BLaER1 treated with 17β-estradiol and CSF1 and Interleukin-3, amounts not matched to agents 10 nM and 100 nM (cell line): ENCODE measurements at regions not wholly inside any gene's neighbourhood (a gene's known extent, or its start where the extent isn't known, plus 50 kb on each side); places are given as distances from the start of the nearest gene placed in this dataset.

ENCODE experiments used
- H3K27ac ChIP-seq, 11 experiments: shearing (Covaris generic); formaldehyde crosslinking; 2 replicates each; pipeline ENCODE4 v1.8.1; 2022
- H3K27me3 ChIP-seq, 11 experiments: shearing (Covaris generic); formaldehyde crosslinking; 2 replicates each; pipeline ENCODE4 v1.8.1; 2022
- H3K36me3 ChIP-seq, 11 experiments: shearing (Covaris generic); formaldehyde crosslinking; 2 replicates each; pipeline ENCODE4 v1.8.1; 2022
- H3K4me1 ChIP-seq, 10 experiments: shearing (Covaris generic); formaldehyde crosslinking; 2 replicates each; pipeline ENCODE4 v1.8.1; 2022
- H3K4me2 ChIP-seq, 11 experiments: shearing (Covaris generic); formaldehyde crosslinking; 2 replicates each; pipeline ENCODE4 v1.8.1; 2022
- H3K4me3 ChIP-seq, 10 experiments: shearing (Covaris generic); formaldehyde crosslinking; 2 replicates each; pipeline ENCODE4 v1.8.1; 2022
- H3K9ac ChIP-seq, 11 experiments: shearing (Covaris generic); formaldehyde crosslinking; 2 replicates each; pipeline ENCODE4 v1.8.1; 2022
- H3K9me3 ChIP-seq, 11 experiments: shearing (Covaris generic); formaldehyde crosslinking; replicated peaks in 1 of 11; 2 replicates each; pipeline ENCODE4 v1.8.1; 2022
- H4K20me1 ChIP-seq, 11 experiments: shearing (Covaris generic); formaldehyde crosslinking; 2 replicates each; pipeline ENCODE4 v1.8.1; 2022
- Cebpa-rat ChIP-seq, 11 experiments: shearing (Covaris generic); IDR thresholded peaks; 2 replicates each; pipeline ENCODE4 v1.8.1; 2022

DNA sequence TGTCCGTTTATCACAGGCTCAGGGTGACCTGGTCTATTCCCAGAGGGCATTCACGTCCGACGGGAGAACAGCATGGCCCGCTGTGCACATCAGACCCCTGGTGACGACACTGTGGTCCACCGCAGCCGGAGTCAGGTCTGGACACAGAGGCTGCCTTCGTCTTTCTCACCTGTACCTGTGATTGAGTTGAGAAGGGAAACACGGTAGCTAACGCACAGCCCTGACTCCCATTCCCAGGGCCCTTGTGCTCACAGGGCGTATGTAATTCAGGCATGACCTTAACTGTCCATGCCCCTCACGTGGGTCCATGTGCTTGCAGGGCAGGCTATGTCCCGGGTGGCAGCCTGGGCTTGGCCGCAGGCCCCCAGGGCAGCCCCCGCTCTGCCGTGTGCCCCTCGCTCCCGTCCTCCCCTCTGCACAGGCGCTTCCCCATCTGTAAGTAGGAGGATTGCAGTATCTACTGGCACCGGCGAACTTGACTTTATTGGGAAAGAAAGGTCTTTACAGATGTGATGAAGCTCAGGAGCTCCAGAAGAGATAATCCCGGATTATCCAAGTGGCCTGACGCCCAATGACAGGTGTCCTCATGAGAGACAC lies 221.3 kb upstream of the TCERG1L start:
- Histone ChIP-seq H3K4me2 (no peak overlapping the region), H3K9me3 (no peaks in the 10 kb centered on the region), H3K36me3 (no peaks in the 10 kb centered on the region), H3K27me3 (no peaks in the 10 kb centered on the region), H3K4me3 (no peak overlapping the region), H4K20me1 (peaks cover 0 to 9% (median 0%) of the 10 kb centered on the region in 11 experiments; a peak in 1 of 22 replicates), H3K9ac (no peak overlapping the region), H3K27ac (no peak overlapping the region), H3K4me1 (0 out of 20 replicates have a peak, but pooled peaks cover 0 to 3% (median 0%) of the 10 kb centered on the region in 10 experiments)
- no peak for TF ChIP-seq Cebpa-rat (IDR thresholded peaks at IDR 0.05)

DNA sequence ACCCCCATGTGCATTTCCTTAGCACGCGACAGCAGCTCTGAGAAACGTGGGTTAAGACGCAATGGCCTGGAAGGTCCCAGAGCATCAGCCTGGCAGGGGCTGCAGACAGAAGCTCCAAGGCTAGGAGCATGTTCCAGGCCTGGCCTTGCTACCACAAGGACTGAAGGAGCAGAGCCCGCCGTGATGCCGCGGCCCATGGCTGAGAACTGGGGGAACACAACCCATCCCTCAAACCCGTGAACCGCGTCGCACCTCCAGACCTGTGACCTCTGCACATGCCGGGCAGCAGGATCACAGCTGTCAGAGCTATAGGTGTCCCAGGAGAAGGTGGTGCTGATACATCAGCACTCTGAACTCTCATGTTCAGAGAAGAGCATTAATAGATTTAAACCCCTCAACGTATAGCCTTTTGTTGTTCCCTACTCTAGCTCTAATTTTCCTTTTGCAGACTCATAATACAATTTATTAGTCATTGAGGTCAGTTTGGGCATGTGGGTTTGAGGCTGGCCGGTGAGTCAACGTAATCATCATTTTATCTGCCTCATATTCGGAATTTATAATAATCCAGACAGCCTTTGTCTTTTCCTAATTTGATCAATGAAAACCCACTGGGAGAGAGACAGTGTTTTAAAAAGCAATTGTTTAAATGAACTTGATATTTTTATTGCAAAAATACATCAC lies 222.5 kb upstream of the TCERG1L start:
- Histone ChIP-seq H3K4me3 (no peak overlapping the region), H3K9ac (no peak overlapping the region), H3K36me3 (no peaks in the 10 kb centered on the region), H3K4me2 (no peak overlapping the region), H3K9me3 (no peaks in the 10 kb centered on the region), H3K27me3 (no peaks in the 10 kb centered on the region), H3K27ac (no peak overlapping the region), H4K20me1 (peaks cover 0 to 9% (median 0%) of the 10 kb centered on the region in 11 experiments; a peak in 1 of 22 replicates), H3K4me1 (0 out of 20 replicates have a peak, but pooled peaks cover 0 to 3% (median 0%) of the 10 kb centered on the region in 10 experiments)
- no peak for TF ChIP-seq Cebpa-rat (IDR thresholded peaks at IDR 0.05)

GRCh38 chr10:131534836-131535235 lies 223.3 kb upstream of the TCERG1L start:
- H3K36me3 ChIP-seq, result no peaks in the 10 kb centered on the region
- no peak overlapping the region for H3K9ac ChIP-seq
- H3K4me3 ChIP-seq, result no peak overlapping the region
- 0 out of 20 replicates have a peak, but pooled peaks cover 0 to 3% (median 0%) of the 10 kb centered on the region in 10 experiments for H3K4me1 ChIP-seq
- peaks cover 0 to 9% (median 0%) of the 10 kb centered on the region in 11 experiments; a peak in 1 of 22 replicates for H4K20me1 ChIP-seq
- no peak for TF ChIP-seq Cebpa-rat (IDR thresholded peaks at IDR 0.05)
- H3K27me3 ChIP-seq, result no peaks in the 10 kb centered on the region
- no peak overlapping the region for H3K27ac ChIP-seq
- no peaks in the 10 kb centered on the region for H3K9me3 ChIP-seq
- H3K4me2 ChIP-seq, result no peak overlapping the region

DNA sequence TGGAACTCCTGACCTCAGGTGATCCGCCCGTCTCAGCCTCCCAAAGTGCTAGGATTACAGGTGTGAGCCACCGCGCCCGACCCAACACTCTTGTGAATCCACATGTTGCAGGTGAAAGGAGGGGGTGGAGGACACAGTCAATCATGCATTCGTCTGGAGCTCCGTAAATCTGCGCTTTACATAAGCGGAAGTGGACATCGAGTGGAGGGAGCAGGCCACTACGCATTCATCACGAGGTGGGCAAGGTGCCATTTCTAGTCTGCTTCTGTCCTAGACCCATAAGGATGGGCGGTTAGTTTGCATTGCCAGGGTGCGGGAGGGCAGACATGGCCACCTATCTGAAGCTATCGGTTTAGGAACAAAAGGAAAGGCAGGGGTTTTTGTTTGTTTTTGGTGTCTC lies 225.2 kb upstream of the TCERG1L start:
- H3K36me3 ChIP-seq, result no peaks in the 10 kb centered on the region
- TF ChIP-seq Cebpa-rat (IDR thresholded peaks at IDR 0.05), result no peak
- H3K4me3 ChIP-seq, result no peak overlapping the region
- no peak overlapping the region for H3K27ac ChIP-seq
- no peaks in the 10 kb centered on the region for H3K27me3 ChIP-seq
- no peak overlapping the region for H3K4me2 ChIP-seq
- H3K9me3 ChIP-seq, result peaks cover 0 to 11% (median 6%) of the 10 kb centered on the region in 11 experiments; a peak in 6 of 22 replicates
- H4K20me1 ChIP-seq, result peaks cover 0 to 9% (median 0%) of the 10 kb centered on the region in 11 experiments; a peak in 1 of 22 replicates
- 0 out of 20 replicates have a peak, but pooled peaks cover 0 to 3% (median 0%) of the 10 kb centered on the region in 10 experiments for H3K4me1 ChIP-seq
- H3K9ac ChIP-seq, result no peak overlapping the region

DNA sequence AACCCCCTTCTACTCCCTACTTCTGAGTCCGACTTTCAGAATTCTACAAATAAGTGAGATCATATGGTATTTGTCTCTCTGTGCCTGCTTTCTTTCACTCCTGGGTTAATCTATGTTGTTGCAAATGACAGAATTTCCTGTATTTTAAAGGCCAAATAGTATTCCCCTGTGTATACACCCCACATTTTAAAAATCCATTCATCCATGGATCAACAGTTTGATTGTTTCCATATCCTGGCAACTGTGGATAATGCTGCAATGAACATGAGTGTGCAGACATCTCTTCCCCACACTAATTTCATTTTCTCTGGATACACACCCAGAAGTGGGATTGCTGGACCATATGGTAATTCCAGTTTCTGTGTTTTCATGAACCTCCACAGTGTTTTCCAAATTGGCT lies 225.8 kb upstream of the TCERG1L start:
- peak overlapping the region in 1 of 11 experiments; percentile 23; a peak in 1 of 22 replicates for H3K4me2 ChIP-seq
- no peak for TF ChIP-seq Cebpa-rat (IDR thresholded peaks at IDR 0.05)
- no peaks in the 10 kb centered on the region for H3K36me3 ChIP-seq
- H4K20me1 ChIP-seq, result peaks cover 0 to 9% (median 0%) of the 10 kb centered on the region in 11 experiments; a peak in 1 of 22 replicates
- H3K9me3 ChIP-seq, result peaks cover 0 to 11% (median 6%) of the 10 kb centered on the region in 11 experiments; a peak in 6 of 22 replicates
- no peaks in the 10 kb centered on the region for H3K27me3 ChIP-seq
- no peak overlapping the region for H3K27ac ChIP-seq
- 0 out of 20 replicates have a peak, but pooled peaks cover 0 to 3% (median 0%) of the 10 kb centered on the region in 10 experiments for H3K4me1 ChIP-seq
- no peak overlapping the region for H3K4me3 ChIP-seq
- no peak overlapping the region for H3K9ac ChIP-seq

GRCh38 chr10:131544495-131544894 lies 233.0 kb upstream of the TCERG1L start:
- no peaks in the 10 kb centered on the region for H3K36me3 ChIP-seq
- H3K4me3 ChIP-seq, result no peak overlapping the region
- no peak for TF ChIP-seq Cebpa-rat (IDR thresholded peaks at IDR 0.05)
- peaks cover 0 to 25% (median 0%) of the 10 kb centered on the region in 11 experiments; a peak in 3 of 22 replicates for H4K20me1 ChIP-seq
- H3K4me2 ChIP-seq, result no peak overlapping the region
- H3K9me3 ChIP-seq, result peaks cover 0 to 11% (median 6%) of the 10 kb centered on the region in 11 experiments; a peak in 6 of 22 replicates
- no peak overlapping the region for H3K9ac ChIP-seq
- no peak overlapping the region for H3K27ac ChIP-seq
- H3K27me3 ChIP-seq, result peaks cover 0 to 42% (median 0%) of the 10 kb centered on the region in 11 experiments; a peak in 3 of 22 replicates
- H3K4me1 ChIP-seq, result peaks cover 0 to 15% (median 4%) of the 10 kb centered on the region in 10 experiments; a peak in 9 of 20 replicates

DNA sequence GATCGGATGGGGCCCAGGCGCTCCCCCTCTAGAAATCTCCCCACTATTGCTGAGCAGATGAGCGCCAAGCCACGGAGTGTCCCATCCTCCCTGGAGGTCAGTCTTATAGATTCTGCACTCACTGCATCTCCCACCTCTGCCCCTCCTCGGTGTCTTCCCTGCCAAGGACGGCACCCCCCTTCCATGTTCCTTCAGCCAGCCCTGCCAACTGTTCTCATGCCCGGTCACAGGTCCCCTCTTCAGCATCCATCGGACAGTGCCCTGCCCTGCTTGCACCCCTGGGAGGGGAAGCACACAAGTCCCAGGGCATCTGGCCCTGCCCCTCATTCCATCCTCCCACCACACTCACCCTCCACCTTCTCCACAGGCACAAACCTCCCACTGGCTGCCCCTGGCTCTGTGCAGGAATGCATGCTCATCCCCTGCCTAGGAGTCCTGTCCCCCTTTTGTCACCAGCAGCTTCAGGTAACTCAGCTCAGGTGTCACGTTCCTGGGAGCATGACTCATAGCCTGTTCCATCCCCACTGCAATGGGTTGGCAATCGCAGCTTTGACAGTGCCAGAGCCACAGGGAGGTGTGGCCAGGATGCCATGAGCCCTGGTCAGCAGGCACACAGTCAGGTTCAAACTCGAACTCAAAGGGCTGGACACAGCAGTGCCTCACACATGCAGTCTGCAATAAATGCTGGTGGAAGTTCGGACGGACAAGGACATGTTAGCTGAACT lies 234.7 kb upstream of the TCERG1L start:
- H3K9ac ChIP-seq, result no peak overlapping the region
- H3K4me2 ChIP-seq, result no peak overlapping the region
- no peak overlapping the region for H3K4me3 ChIP-seq
- no peak for TF ChIP-seq Cebpa-rat (IDR thresholded peaks at IDR 0.05)
- no peaks in the 10 kb centered on the region for H3K36me3 ChIP-seq
- H4K20me1 ChIP-seq, result peaks cover 0 to 25% (median 0%) of the 10 kb centered on the region in 11 experiments; a peak in 3 of 22 replicates
- H3K4me1 ChIP-seq, result peaks cover 0 to 18% (median 4%) of the 10 kb centered on the region in 10 experiments; a peak in 9 of 20 replicates
- H3K27ac ChIP-seq, result no peak overlapping the region
- peaks cover 0 to 6% (median 2%) of the 10 kb centered on the region in 11 experiments; a peak in 6 of 22 replicates for H3K9me3 ChIP-seq
- H3K27me3 ChIP-seq, result peaks cover 0 to 60% (median 0%) of the 10 kb centered on the region in 11 experiments; a peak in 4 of 22 replicates

DNA sequence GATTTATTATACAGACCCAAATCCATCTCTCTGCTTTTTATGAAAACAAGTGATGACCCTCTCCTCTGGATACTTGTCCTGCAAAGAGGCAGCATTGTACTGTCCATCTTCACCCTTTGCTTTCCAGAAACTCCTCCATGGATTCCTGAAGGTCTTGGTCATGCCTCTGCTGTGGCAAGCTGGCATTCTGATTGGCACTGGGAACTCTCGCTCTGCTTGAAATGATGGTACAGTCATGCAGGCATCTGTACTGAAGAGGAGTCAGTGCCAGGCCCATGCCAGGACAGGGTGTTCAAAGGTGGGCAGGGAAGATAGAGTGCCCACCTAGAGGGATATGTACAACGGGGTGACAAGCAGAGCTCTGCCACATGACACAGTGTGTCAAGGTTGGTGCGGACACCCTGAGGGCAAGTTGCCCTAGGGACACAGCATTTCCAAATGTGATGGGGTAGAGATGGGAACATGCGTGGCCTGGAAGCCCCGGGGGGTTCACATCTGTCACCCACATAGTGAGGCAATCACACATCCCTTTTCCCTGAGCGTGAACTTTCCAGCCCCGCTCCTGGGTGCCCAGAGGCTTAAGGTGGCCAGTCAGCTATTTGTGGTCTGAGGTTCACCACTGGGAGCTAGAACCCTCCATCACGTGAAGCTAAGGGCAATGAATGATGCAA lies 235.7 kb upstream of the TCERG1L start:
- Histone ChIP-seq H3K9me3 (no peaks in the 10 kb centered on the region), H3K9ac (no peak overlapping the region), H3K36me3 (no peaks in the 10 kb centered on the region), H3K4me2 (peak overlapping the region in 1 of 11 experiments; percentile 26; a peak in 3 of 22 replicates), H4K20me1 (peaks cover 0 to 29% (median 0%) of the 10 kb centered on the region in 11 experiments; a peak in 4 of 22 replicates), H3K4me3 (no peak overlapping the region), H3K27me3 (peaks cover 0 to 70% (median 0%) of the 10 kb centered on the region in 11 experiments; a peak in 6 of 22 replicates), H3K4me1 (peaks cover under 1 to 22% (median 9%) of the 10 kb centered on the region in 10 experiments; a peak in 19 of 20 replicates), H3K27ac (no peak overlapping the region)
- no peak for TF ChIP-seq Cebpa-rat (IDR thresholded peaks at IDR 0.05)
